Panc1 (cell line): ENCODE measurements at regions not wholly inside any gene's neighbourhood (a gene's known extent, or its start where the extent isn't known, plus 50 kb on each side); places are given as distances from the start of the nearest gene placed in this dataset.

ENCODE experiments used
- ATAC-seq: fragments of 200-7000 bp; cut with Tn5 transposase; 2 replicates; pipeline ENCODE4 v1.9.1; 2020; ENCODE audit warnings: mild to moderate bottlenecking, moderate library complexity
- BruUV-seq: library from RNA; stranded (reverse); fragments of 400-500 nt; replicated peaks from 2 replicates; lab custom pipeline; 2021; lab: Mats Ljungman, UMichigan
- CTCF ChIA-PET: fragments of 300-600 bp; sonication (Branson Sonifier 250); formaldehyde crosslinking; loops from one replicate; lab custom pipeline; 2022; ENCODE audit warnings: antibody characterized with exemption; lab: Charles Lee
- POLR2A ChIA-PET: fragments of 300-600 bp; sonication (Branson Sonifier 250); formaldehyde crosslinking; loops from one replicate; lab custom pipeline; 2022; ENCODE audit warnings: antibody characterized with exemption; lab: Charles Lee
- DNase-seq: peaks from one replicate; pipeline ENCODE4 v3.0.0-alpha.2; 2010; ENCODE audit warnings: low read depth, low spot score
- H3K27ac ChIP-seq: 2 replicates; pipeline ENCODE4 v1.5.1; 2011; ENCODE audit warnings: mild to moderate bottlenecking, low read length, inconsistent platforms
- H3K27me3 ChIP-seq: fragments of 200-500 bp; sonication (Bioruptor generic); 2 replicates; pipeline ENCODE4 v1.6.0; 2014; ENCODE audit warnings: low read length, inconsistent platforms; ENCODE audit not compliant: control insufficient read depth, insufficient read depth
- H3K36me3 ChIP-seq: fragments of 200-500 bp; sonication (Bioruptor generic); 2 replicates; pipeline ENCODE4 v1.5.1; 2014; ENCODE audit warnings: inconsistent platforms, mild to moderate bottlenecking, low read length, moderate library complexity; ENCODE audit not compliant: control insufficient read depth, insufficient read depth
- H3K4me1 ChIP-seq: 2 replicates; pipeline ENCODE4 v1.5.1; 2011; ENCODE audit warnings: inconsistent platforms, mild to moderate bottlenecking, low read length, moderate library complexity; ENCODE audit not compliant: control insufficient read depth, insufficient read depth
- H3K4me3 ChIP-seq, 2 experiments: 2 replicates each; pipeline ENCODE4 v1.5.1; 2011 to 2012; ENCODE audit warnings: low read depth in 2 of 2, low read length in 2 of 2, mild to moderate bottlenecking in 2 of 2, inconsistent platforms in 1 of 2, moderate library complexity in 1 of 2
- H3K9me3 ChIP-seq: fragments of 200-500 bp; sonication (Bioruptor generic); 2 replicates; pipeline ENCODE4 v1.5.1; 2014; ENCODE audit warnings: low read depth, mild to moderate bottlenecking, inconsistent platforms, low read length, moderate library complexity; ENCODE audit not compliant: control insufficient read depth, insufficient read depth
- CTCF ChIP-seq: fragments of 450-650 bp; IDR thresholded peaks from 2 replicates; pipeline ENCODE4 v1.5.1; 2017; ENCODE audit warnings: mild to moderate bottlenecking
- POLR2AphosphoS5 ChIP-seq: IDR thresholded peaks from 2 replicates; pipeline ENCODE4 v1.6.1; 2012; ENCODE audit warnings: mild to moderate bottlenecking, low read depth, low read length, moderate library complexity
- REST ChIP-seq, 2 experiments: IDR thresholded peaks; 2 replicates each; pipeline ENCODE4 v1.6.1; 2011 to 2012; ENCODE audit warnings: low read depth in 2 of 2, control low read depth in 1 of 2, low read length in 1 of 2, mild to moderate bottlenecking in 1 of 2, moderate library complexity in 1 of 2; ENCODE audit not compliant: insufficient read depth in 1 of 2
- SIN3A ChIP-seq: IDR thresholded peaks from 2 replicates; pipeline ENCODE4 v1.6.1; 2012; ENCODE audit warnings: low read depth, mild to moderate bottlenecking, low read length, moderate library complexity, borderline replicate concordance; ENCODE audit not compliant: insufficient read depth
- TCF7L2 ChIP-seq: IDR thresholded peaks from 2 replicates; pipeline ENCODE4 v1.6.1; 2011; ENCODE audit warnings: mild to moderate bottlenecking, low read depth, low read length, inconsistent platforms
- in situ Hi-C: cut with HindIII; loops from 2 replicates; pipeline ENCODE4 v1.10.0; 2016; ENCODE audit warnings: low sequenced_read_pairs, low pct_unique_long_range_greater_than_20kb
- intact Hi-C: fragments of 100-400 bp; cut with micrococcal nuclease; formaldehyde crosslinking; loops from one replicate; pipeline ENCODE4 v1.10.0; 2022; ENCODE audit not compliant: unreplicated experiment

- ChIA-PET POLR2A (no interaction called here), CTCF (no interaction called here)
- no peaks in the 10 kb centered on the region for H3K36me3 ChIP-seq
- H3K4me3 ChIP-seq: no peak overlapping the region
- no TSS peak for BruUV-seq
- intact Hi-C loops: no loop called here
- H3K9me3 ChIP-seq: no peaks in the 10 kb centered on the region
- in situ Hi-C loops: no loop called here
- TF ChIP-seq REST (IDR thresholded peaks at IDR 0.05; ENCODE audit: insufficient read depth in 1 of 2, low read depth in 2 of 2, low read length in 1 of 2): peak; percentile 92 to 96
- TF ChIP-seq CTCF: no peak
- TF ChIP-seq TCF7L2: no peak
- H3K4me1 ChIP-seq: no peaks in the 10 kb centered on the region
- H3K27me3 ChIP-seq: peaks cover 7% of the 10 kb centered on the region; the same call in 1 of the 2 replicates
- no peak overlapping the region for H3K27ac ChIP-seq
- no peak for DNase-seq
- ATAC-seq: no peak
Observed at GRCh38 chr13:26867451-26868091, 107.0 kb upstream of the GPR12 start.

- CTCF ChIA-PET: no interaction called here
- BruUV-seq: no TSS peak
- Histone ChIP-seq H3K9me3 (no peaks in the 10 kb centered on the region), H3K36me3 (no peaks in the 10 kb centered on the region), H3K4me3 (no peak overlapping the region), H3K4me1 (no peaks in the 10 kb centered on the region), H3K27me3 (peaks cover 5% of the 10 kb centered on the region; the same call in 1 of the 2 replicates), H3K27ac (no peak overlapping the region)
- DNase-seq: no peak
- in situ Hi-C loops (no loop called here), intact Hi-C loops (no loop called here)
- POLR2A ChIA-PET: no interaction called here
- TF ChIP-seq TCF7L2 (no peak), CTCF (no peak), SIN3A (no peak), POLR2AphosphoS5 (no peak), REST (IDR thresholded peaks at IDR 0.05; ENCODE audit: insufficient read depth in 1 of 2, low read depth in 2 of 2, low read length in 1 of 2) (no peak)
- ATAC-seq: no peak
Observed at GRCh38 chr13:26864576-26864975, 104.0 kb upstream of the GPR12 start.
